GM19328 (cell line): ENCODE measurements at regions not wholly inside any gene's neighbourhood (a gene's known extent, or its start where the extent isn't known, plus 50 kb on each side); places are given as distances from the start of the nearest gene placed in this dataset.

ENCODE experiments used
- ATAC-seq: cut with Tn5 transposase; IDR thresholded peaks from one replicate; pipeline ENCODE4 v1.9.1; 2021; ENCODE audit warnings: mild to moderate bottlenecking, moderate library complexity; ENCODE audit not compliant: unreplicated experiment

DNA sequence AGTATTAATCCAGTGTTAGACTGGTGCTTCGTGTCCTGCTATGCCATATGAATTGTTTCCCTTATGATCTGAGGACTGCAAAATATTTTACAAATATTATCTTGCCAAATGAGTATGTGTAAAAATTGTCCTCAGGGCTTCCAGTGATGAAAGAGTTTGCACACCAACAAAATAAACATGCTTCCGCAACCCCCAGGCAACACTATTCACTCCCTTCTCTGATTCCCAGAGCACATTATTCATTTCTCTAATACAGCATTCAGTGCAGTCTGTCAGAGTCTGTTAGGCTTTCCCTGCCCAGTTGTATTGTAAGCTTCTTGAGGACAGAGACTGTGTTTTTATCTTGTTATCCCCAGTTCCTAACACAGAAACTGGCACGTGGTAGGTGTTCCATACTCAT lies 409.9 kb upstream of the C1orf87 start:
- ATAC-seq = no peak

DNA sequence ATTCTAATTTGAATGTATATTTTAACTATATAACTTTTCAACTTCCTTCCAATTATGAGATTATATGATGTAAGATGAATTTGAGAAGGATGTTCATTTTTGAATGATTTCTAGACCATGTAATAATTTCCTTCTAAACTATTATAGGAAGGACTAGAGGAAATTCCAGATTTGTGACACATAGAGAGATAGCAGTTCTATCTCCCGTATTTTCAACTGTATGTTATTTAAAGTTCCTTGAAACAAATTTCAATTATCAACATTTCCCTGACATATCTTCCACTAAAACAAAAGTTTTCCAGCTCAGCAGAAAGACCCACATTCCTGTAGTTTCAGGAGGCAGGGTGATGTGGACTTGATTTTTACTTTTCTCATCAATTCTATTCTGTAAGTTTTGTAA lies 396.7 kb upstream of the C1orf87 start:
- ATAC-seq = no peak

DNA sequence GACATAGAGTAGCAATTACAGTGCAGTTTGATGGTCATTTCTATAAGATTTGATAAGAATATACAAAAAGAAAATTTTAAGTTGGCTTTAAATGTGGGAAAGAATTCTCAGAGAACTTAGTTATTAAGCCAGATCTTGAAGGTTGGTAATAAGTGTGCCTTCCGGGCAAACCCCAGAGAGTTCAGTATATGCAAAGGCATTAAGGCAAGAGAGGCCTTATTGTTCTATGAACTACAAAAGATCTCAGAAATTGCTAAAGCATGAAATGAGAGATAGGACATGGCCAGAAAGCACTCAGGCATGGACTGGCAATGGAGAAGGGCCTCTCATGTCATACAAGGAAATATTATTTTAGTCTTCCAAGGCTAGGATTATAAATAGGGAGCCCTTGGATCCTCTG lies 390.2 kb upstream of the C1orf87 start:
- no peak for ATAC-seq

DNA sequence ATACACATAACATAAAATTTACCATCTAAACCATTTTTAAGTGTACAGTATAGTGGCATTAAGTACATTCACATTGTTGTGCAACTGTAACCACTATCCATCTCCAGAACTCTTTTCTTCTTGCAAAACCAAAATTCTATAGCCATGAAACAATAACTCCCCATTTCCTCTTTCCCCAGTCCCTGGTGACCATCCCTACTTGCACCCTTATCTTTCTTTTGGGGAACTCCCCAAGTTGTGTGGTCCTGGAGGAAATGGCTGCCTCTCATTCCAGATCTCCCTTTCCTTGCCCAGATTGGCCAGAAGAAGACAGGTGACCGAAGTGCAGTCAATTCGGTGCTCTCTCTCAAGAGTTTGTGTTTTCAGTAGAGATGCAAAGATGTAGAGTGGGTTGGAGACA lies 389.6 kb upstream of the C1orf87 start:
- ATAC-seq = no peak

DNA sequence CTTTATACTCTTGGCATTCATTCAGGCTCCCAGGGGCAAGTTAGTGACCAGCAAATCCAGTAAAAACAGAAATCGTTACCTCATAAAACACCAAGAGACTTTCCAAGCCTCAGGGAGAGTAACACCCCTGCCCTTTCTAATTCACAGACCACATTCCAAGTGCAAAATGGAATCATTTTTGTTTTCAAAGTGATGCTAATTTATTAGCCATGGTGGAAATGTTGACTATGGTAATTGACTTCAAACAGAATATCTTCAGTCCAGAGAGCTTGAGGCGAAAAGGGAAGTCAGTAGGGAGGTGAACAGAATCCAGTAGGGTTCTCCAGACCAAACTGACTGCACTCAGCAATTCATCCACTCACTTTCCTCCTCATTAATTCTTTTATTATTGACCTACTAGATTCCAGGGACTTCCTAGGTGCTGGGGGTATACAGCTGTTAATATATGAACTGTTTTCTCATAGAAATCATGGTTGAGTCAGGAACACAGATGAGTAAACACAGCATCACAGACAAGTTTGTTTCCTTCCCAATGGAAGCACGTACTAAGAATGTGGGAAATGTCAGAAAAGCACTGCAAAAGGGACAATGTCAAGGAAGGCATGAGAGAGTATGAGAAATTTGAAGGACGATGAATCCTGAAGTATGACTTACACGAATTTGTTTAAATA lies 388.5 kb upstream of the C1orf87 start:
- no peak for ATAC-seq

DNA sequence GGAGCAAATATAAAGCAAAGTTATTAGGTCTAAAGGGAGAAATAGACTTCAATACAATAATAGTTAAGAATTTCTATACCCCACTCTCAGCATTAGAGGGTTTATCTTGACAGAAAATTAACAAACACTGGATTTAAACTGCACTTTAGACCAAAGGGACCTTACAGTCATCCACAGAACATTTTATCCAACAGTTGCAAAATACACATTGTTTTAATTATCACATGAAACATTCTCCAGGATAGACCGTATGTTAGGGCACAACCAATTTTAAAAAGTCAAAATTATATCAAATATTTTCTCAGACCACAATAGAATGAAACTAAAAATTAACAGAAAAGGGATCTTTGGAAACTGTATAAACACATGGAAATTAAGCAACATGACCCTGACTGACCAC lies 384.5 kb upstream of the C1orf87 start:
- no peak for ATAC-seq

DNA sequence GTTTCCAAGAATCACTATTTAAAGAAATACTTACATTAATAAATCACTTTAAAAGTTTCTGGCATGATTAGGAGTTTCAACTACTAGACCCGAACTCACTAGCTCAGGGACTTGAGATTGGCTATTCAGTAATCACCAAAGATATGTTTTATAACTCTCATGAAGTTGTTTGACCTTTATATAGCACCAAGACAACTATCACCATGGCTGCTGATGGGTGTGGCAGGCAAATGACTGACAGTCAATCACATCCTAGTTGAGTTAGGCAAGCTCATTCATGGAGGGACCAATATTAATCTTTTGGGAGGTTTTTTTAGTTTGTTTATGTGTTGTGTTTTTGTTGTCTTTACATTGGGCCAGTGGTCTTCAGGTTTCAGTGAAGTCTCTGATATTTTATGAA lies 376.3 kb upstream of the C1orf87 start:
- ATAC-seq = no peak

DNA sequence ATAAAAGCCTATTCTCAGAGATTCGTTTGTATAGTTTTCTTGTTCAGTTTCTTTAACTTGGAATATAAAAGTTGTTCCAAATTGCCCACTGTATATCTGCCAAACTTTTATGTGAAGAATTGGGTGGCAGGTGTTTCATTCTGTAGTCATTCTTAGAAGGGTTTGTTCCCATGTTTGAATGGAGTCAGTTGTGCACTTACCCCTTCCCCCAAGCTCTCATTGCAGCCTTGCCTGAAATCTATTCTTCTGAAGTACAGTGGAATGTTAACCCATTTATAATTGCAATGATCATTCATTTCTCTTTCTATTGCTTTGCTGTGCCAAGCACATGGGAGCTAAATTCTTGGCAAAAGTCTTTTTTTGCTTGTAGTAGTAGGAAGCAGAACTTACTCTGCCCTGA lies 375.3 kb upstream of the C1orf87 start:
- ATAC-seq = no peak

DNA sequence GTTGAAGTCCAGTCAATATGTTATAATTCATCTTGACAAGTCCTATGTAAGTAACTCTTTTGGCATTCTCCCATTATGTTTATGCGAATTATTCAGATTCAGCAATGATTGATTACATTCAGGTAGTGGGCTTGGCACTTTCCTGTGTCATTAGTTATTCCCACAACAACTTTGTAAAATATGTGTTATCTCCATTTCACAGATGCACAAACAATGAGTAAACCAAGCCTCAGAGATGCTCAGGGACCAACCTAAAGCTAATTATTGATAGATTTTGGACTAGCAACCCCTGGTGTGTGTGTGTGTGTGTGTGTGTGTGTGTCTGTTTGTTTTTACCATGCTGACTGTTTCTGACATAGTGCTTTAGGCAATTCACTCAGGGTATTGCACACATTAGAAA lies 371.1 kb upstream of the C1orf87 start:
- ATAC-seq = no peak

DNA sequence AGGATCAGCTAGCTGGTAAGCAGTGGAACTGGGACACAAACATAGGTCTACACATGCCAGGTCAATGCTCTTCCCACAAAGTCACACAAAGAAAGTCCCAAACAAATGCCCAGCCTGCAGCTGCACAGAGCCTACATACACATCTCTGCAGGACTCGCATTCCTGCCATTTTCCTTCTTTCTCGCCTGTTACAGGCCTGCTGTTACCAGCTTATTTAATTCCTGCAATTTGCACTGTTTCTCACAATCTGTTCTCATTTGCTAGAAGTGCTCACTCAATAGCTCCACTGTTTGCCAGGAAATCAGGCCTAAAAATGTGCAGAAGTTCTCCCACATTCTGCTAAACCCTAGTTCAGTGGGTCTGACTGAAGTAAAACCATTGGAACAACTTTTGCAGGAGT lies 362.6 kb upstream of the C1orf87 start:
- no peak for ATAC-seq

DNA sequence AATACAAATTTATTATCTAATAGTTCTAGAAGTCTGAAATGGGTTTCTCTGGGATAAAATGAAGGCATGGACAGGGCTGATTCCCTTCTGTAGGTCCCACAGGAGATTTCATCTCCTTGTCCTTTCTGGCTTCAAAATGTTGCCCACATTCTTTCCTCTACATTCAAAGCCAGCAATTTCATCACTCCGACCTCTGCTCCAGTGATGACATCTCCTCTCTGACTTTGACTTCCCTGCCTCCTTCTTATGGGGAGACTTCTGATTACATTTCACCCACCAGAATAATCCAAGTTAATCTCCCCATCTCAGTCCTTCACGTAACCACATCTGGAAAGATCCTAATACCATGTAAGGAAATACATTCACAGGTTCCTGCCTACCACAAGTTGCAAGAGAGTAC lies 358.0 kb upstream of the C1orf87 start:
- no peak for ATAC-seq

DNA sequence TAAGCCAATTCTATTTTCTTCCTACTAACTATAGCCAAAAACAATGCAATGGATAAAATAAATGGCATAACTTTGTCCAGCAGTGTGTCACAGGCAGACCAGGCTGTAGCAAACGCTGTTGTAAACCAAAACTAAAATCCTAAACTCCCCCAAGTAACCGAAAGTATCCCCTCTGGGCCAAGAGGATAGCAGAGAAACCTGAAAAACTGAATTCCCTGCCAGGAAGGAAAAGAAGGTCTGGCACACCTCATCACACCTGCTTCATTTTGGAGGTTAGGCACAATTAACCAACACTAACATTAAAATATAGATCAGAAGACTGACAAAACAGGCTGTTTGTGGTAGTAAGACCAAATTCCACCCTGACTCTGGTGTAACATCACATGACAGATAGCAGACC lies 356.8 kb upstream of the C1orf87 start:
- no peak for ATAC-seq

DNA sequence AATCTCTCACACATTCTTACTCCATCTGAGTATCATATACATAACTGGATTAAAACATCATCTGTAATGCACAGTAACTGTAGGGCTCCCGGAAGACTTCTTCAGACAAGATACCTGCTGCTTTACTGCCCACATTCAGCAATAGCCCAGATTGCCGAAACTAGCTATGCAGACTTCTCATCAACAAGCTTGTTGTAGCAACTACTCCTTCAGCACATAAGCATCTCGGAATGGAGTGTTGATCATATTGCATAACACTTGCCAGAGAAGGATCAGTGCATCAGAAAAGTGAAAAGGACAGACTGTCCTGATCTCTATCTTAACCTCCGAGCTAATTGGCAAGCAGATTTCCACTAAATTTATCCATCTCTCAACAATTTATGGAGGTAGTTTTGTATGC lies 354.6 kb upstream of the C1orf87 start:
- no peak for ATAC-seq

DNA sequence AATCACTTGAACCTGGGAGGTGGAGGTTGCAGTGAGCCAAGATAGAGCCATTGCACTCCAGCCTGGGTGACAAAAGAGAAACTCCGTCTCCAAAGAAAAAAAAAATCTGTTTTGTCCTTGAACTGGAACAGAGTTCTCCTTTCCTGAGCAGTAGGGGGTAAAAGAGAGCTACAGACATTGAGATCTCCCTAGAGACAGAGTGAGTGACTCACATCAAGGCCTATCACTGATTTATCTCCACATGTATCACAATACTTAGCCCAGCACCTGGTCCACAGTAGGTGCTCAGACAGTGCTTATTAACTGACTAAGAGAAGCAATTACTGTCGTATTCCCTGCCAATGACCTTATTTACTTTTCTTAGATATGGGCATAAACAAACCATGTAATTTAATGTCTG lies 354.1 kb upstream of the C1orf87 start:
- ATAC-seq = no peak

DNA sequence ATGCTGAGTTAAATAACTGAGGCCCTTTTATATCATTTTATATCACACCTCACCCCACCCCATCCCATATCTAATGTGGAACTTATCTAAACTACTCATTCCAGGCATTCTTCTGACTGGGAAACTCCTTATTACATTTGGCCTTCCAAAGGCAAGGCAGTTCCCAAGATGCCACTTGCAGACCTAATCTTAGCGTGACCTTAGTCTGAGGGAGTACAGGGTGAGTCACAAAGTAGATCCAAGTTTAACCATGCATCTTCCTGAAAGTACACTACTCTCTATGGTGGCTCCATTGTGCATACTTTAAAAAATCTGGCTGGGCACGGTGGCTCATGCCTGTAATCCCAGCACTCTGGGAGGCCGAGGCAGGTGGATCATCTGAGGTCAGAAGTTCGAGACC lies 353.6 kb upstream of the C1orf87 start:
- no peak for ATAC-seq

DNA sequence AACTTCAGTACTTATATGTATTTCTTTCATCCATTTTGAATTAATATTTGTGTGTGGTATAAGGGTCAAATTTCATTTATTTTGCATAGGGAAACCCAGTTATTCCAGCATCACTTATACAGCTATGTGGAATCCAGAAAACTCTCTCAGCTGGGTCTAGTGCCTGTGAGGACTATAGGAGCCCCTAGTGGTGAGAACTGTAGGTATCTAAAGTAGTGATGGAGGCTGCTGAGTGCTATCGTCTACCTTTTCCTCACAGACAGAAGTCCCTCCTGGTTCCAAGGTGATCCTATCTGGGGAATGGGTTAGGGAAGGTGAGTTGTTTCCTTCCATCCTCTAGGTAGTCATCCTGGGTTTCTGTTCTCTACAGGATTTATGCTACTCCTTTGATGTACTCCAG lies 352.0 kb upstream of the C1orf87 start:
- ATAC-seq = no peak

DNA sequence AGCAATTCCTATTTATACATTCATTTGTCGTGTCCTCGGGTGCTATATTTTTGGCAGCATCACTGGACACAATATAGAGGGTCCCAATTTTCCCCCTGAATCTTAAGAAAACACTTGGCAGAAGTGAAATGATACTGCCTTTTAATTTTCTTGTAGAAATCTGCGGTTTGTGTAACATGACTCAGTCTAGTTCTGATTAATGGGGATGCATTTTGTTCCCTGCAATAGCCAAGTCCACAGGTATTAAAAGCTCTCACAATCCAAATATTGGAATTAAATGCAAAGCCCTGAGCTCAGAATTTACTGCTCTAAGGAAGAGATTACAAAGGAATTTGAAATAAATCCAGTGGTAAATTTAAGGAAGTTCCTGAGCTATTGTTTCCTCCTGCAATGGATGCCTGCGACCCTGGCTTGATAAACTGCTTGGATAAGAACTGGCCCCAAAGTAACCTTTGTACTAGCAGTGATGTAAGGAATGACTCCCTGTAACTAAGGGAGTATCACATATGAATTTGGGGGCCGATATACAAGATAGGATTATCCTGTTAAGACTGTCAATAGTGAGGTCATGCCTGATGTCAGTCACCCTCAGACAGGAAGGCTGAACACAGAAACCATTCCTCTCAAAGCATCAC lies 349.7 kb upstream of the C1orf87 start:
- no peak for ATAC-seq

DNA sequence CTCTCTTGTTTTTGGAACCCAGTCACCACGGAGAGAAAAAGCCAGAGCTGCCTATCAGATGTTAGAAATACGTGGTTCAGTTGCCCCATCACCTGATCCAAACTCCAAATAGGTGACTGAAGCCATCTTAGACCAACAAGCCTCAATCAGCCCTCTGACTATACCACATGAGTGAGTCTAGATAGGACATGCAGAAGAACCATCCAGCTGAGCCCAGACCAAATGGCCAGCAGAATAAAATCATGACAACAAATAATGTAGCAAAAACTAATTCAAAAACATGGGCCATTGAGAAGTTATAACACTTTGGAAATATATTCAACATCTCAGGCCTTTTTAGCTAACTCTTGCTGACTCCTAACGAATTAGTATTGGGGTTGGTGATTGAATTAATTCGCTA lies 348.4 kb upstream of the C1orf87 start:
- no peak for ATAC-seq

DNA sequence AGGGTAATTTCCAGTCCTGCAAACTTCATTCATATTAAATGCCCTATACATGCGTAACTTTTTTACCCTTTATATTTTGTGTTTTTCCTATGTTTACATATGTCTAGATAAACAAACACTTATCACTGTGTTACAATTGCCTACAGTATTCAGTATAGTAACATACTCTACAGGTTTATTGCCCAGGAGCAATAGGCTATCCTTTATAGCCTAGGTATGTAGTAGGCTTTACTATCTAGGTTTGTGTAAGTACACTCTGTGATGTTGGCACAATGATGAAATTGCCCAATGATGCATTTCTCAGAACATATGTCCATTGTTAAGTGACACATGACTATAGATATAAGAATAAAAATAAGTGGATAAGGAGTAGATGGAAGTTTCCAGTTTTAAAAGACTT lies 345.5 kb upstream of the C1orf87 start:
- no peak for ATAC-seq

DNA sequence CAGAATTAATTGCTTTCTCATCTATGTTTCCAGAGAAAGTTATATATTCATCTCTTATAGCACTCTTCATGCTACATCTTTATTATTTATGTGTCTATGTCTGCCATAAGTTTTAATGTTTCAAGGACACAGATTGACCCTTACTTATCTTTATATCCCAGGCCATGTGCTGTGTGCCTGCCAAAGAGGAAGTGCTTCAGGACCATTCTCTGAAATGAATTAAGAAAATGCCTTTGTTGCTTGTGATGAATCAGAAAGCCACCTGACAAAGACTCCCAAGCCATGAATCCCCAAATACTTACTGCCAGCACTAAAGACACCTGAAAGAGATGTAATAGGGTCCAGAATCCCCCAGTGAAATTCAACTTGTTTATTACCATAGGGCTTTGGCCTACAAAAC lies 342.1 kb upstream of the C1orf87 start:
- ATAC-seq = no peak

DNA sequence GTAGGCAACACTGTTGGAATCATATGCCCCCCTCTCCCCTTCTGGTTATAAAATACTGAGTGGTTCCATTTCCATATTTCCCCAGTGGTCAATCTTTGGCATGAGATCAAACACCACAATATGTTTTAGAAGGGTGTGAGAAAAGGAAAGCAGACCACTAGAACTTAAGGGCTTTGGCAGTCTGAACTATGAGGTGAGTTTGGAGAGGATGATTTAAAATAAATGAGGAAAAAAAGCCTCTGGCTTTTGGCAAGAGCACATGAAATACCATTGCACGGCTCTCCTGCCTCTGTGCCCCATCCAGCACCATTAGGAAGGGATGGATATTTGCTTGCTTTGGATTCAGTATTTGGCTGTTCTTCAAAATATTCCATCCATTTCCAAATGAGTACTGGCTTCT lies 339.5 kb upstream of the C1orf87 start:
- no peak for ATAC-seq

DNA sequence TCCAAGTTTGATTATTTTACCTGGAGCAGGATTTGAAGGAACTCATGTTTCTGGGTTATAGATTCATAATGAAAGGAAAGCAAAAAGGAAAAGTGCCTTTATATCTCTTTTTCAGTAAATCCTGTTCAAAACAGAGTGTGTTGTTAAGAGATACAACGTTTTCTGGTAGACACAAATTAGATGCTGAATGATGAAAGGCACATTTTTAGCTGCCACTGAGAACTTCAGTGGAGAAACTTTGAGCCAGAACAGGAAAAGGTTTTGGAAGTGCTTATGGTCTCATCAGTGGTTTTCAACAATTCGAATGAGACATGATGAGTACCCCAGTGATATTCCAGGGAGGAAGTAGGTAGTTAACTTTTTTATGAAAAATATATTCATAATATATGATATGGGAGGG lies 338.0 kb upstream of the C1orf87 start:
- ATAC-seq = no peak

DNA sequence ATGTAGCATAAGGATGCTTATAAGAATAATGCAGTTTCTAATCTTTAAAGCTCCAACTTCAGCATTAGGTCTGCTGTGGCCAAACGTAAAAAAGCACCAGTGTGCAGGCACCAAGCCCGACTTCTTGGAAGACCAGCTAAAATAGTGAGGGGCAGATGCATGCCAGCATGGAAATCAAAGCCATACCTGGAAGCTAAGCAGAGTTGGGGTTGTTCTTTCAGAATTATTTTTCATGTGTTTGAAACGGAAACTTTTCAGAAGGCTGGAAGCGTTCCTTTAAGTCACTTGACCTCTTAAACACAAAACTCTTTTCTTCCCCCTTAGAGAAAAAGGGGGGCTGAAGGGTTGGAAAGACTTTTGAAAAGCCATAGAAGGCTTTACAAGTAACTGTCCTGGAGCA lies 329.2 kb upstream of the C1orf87 start:
- no peak for ATAC-seq
